ENCODE measurements at regions not wholly inside any gene's neighbourhood (a gene's known extent, or its start where the extent isn't known, plus 50 kb on each side); places are given as distances from the start of the nearest gene placed in this dataset.

DNA sequence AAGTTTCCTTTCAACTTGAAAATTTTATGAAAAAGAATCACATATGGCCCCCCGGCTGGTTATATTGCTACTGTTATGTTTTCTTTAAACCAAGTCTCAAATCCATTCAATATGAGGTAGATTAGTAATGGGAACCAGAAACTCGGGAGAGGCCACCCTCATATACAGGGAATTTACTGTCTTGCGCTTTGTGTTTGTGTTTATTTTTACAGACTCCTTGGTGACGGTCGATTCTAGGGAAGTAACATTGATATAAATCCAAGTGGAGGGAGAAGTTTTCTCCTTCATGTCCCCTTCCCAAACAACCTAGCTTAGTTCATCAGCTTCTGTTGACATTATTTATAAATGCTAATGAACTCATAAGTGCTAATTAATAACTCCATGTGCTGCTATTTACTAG, 163.5 kb upstream of the LMO4 start:
- no peak overlapping the region for H3K27ac Mint-ChIP-seq
- H3K27me3 Mint-ChIP-seq: peaks cover 22 to 50% of the 10 kb centered on the region in 2 donors
- no peaks in the 10 kb centered on the region for H3K4me1 Mint-ChIP-seq (ENCODE audit: low read depth in 2 of 2)
- DNase-seq: no peak
- no peaks in the 10 kb centered on the region for H3K36me3 Mint-ChIP-seq (ENCODE audit: insufficient read depth)
- no peaks in the 10 kb centered on the region for H3K9me3 Mint-ChIP-seq
- no peak overlapping the region for H3K4me3 Mint-ChIP-seq
- ATAC-seq (replicated peaks): no peak

DNA sequence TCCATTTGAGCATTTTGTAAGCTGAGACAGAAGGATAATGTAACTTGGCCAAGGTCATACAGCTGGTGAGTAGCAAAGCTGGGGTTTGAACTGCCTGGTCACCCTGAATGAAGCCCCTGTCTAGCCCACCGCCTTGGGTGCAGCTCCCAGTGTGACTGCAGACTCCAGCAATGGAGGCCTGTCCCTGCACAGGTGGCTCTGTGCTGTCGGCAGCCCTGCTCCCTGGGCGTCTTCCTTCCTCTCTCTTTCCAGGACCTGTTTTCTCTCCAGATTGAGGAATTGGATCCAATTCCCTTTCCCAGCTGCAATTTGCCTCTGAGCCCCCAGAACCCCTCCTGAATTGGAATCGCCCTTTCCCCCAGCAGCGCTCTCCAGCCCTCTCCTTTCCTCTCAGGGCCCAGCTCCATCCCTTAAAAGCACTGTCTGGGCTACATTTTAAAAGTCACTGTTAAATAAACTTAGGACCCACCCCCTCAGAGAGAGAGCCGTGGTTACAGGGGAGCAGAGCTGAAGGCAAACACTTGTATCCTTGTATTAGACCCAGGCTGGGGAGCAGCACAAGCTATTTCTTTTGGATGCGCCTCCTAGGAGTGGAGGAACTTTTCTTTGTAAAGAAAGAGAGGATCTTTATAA, 161.4 kb upstream of the LMO4 start:
- no peaks in the 10 kb centered on the region for H3K36me3 Mint-ChIP-seq (ENCODE audit: insufficient read depth)
- peaks cover 35 to 65% of the 10 kb centered on the region in 2 donors for H3K27me3 Mint-ChIP-seq
- H3K4me3 Mint-ChIP-seq: no peak overlapping the region
- DNase-seq (no peak), ATAC-seq (replicated peaks) (no peak)
- H3K9me3 Mint-ChIP-seq: no peaks in the 10 kb centered on the region
- no peak overlapping the region for H3K27ac Mint-ChIP-seq
- H3K4me1 Mint-ChIP-seq (ENCODE audit: low read depth in 2 of 2): no peaks in the 10 kb centered on the region

DNA sequence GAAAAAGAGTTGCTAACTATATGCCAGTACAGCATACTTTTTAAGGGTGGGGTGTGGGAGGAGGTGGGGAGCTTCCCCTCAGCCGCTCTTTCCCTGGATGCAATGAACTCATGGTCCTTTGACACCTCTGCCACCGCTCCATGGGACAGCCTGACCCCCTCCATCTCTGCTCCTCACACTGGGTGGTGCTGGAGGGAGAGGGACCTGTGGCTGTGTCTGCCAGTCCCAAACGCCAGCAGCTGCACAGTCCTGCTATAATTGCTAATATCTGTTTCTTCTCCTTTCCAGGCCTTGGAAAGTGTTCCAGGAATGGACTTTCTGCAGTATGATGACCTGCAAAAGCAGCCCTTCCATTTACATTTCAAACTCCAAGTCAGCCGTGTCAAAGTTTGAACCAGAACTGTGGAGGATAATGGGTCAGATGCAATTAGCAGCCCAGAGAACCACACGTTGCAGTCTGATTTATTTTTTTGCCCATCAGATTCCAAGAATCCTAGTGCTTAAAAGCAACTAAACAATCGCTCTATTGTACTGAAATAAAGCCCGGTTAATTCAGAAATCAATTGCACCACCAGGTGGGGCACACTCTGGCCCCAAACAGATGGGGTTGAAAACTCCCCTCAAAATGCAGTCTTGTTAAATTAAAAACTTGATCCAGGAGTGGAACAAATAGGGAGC, 160.7 kb upstream of the LMO4 start:
- Mint-ChIP-seq H3K36me3 (ENCODE audit: insufficient read depth) (no peaks in the 10 kb centered on the region), H3K4me3 (no peak overlapping the region), H3K27ac (no peak overlapping the region), H3K9me3 (no peaks in the 10 kb centered on the region), H3K4me1 (ENCODE audit: low read depth in 2 of 2) (no peaks in the 10 kb centered on the region), H3K27me3 (peaks cover 42 to 65% of the 10 kb centered on the region in 2 donors)
- DNase-seq (no peak), ATAC-seq (replicated peaks) (no peak)

DNA sequence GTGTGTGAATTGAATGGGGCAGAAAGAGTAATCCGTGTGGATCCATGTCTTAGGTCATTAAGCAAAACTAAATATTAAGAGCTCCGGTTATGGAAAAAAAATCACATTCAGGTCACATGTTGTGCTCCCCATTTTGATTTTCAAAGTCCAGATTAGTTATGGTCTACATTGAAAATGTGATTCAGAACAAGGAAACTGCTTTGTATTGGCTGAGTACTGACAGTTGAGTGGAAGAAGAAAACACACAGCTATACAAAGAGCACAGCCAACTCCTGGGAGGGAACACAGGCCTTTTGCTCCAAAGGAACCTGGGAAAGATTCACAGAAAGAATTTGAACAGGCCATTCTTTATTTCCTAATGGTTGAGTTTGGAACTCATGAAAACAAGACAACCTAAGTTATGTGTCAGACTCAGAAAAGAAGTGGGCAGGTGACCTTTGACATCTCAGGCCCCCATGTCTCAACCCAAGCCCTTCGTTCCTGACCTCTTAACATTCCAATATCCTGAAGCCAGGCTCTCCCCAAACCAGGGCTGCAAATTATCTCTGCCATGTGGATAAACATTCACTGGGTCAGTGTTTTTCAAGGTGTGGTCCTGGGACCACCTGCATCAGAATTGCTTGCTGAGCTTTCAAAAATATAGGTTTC, 159.3 kb upstream of the LMO4 start:
- Mint-ChIP-seq H3K9me3 (no peaks in the 10 kb centered on the region), H3K4me3 (no peak overlapping the region), H3K4me1 (ENCODE audit: low read depth in 2 of 2) (no peaks in the 10 kb centered on the region), H3K36me3 (ENCODE audit: insufficient read depth) (no peaks in the 10 kb centered on the region), H3K27me3 (peaks cover 51 to 70% of the 10 kb centered on the region in 2 donors), H3K27ac (no peak overlapping the region)
- ATAC-seq (replicated peaks): no peak
- no peak for DNase-seq

DNA sequence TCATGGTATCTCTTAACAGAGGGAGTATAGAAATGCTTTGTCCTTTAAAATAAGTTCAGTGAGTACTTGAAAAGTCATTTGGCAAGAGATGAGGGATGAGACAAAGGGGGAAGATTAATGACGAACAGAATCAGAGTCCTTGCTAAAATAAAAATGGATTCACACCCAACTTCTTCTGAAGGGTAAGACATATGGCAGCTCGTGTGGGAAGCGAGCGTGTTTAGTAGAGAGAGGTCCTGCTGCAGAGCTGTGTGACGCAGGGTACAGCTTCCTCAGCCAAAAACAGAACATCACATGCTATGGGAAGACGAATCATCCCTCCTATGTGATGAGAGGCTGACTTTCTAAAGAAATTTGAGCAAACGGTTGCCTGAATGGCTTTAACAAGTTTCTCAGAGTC, 158.5 kb upstream of the LMO4 start:
- Mint-ChIP-seq H3K27me3 (peaks cover 58 to 76% of the 10 kb centered on the region in 2 donors), H3K36me3 (ENCODE audit: insufficient read depth) (no peaks in the 10 kb centered on the region), H3K4me1 (ENCODE audit: low read depth in 2 of 2) (no peaks in the 10 kb centered on the region), H3K27ac (no peak overlapping the region), H3K9me3 (no peaks in the 10 kb centered on the region), H3K4me3 (no peak overlapping the region)
- DNase-seq (no peak), ATAC-seq (replicated peaks) (no peak)

DNA sequence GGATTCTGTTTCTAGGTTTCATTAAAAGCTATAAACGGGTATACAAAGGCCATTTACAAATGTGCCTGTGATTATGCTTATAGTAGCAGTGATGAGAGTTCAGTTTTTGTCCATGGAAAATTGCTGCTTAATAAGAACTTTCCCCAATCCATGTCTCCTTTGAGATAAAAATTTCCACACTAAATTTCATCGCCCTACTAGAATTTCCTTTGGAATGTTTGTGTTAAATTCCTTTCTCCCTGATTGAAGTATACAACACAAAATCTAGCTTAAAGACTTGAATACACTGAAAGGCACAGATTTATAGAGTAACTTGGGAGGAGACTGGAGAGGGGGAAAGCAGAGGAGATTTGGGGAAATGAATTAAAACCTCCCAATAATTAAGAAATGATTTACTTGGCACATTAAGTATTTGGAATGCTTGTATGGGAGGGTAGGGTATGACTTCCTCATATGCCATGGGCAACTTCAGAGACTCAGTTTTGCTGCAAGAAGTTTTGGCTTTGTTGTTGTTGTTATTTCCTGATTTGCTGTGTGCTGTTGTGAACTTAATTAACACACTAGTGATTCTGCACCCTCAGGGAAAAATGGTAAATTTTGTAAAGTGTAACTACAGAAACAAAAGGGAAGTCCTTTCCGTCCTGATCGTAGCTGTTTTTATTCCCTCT, 157.6 kb upstream of the LMO4 start:
- Mint-ChIP-seq H3K4me3 (no peak overlapping the region), H3K4me1 (ENCODE audit: low read depth in 2 of 2) (no peaks in the 10 kb centered on the region), H3K9me3 (no peaks in the 10 kb centered on the region), H3K27ac (no peak overlapping the region), H3K36me3 (ENCODE audit: insufficient read depth) (no peaks in the 10 kb centered on the region), H3K27me3 (peaks cover 52 to 76% of the 10 kb centered on the region in 2 donors)
- DNase-seq (no peak), ATAC-seq (replicated peaks) (no peak)

DNA sequence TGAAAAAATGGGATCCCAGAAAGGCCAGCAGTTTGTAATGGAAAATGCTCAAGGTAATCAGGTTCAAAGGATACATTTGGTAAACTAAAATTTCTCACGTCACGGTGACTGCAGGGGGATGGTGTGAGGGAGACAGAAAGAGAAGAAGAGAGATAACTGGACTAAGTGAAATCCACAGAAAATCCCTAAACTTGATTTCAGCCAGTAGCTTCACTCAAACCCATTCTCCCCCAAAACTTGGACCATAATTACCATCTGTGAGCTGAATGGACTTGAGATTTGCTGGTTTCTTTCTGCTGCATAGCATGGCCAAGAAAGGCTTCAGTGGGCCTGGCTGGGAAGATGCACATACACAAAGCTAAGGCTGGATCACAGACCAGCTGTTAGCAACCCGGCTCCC, 155.4 kb upstream of the LMO4 start:
- DNase-seq: no peak
- no peak for ATAC-seq (replicated peaks)
- Mint-ChIP-seq H3K9me3 (no peaks in the 10 kb centered on the region), H3K27me3 (peaks cover 55 to 76% of the 10 kb centered on the region in 2 donors), H3K36me3 (ENCODE audit: insufficient read depth) (no peaks in the 10 kb centered on the region), H3K4me3 (no peak overlapping the region), H3K27ac (no peak overlapping the region), H3K4me1 (ENCODE audit: low read depth in 2 of 2) (no peaks in the 10 kb centered on the region)

DNA sequence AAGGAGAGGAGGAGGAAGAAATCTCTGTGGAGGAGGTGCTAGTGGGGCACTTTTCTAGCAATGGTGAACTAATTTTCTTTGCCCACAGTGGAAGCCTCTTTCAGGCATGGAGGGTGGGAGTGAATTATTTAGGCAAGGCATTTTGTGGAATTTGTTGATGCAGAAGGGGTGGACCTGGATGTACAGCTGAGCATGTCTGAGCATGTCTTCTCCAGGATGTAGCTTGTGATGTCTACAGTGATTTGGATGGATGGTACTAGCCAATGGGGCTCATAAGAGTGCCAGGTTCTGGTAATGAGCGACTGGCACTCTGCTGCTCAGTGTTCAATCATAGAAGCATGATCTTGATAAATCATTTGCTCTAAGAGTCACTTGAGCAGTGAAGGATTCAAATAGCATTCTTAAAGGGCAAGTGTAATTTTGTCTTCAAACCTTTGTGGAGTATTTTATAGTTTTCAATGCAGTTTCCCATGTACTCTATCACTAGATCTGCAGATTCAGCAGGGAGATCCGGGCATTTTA, 153.9 kb upstream of the LMO4 start:
- no peaks in the 10 kb centered on the region for H3K4me1 Mint-ChIP-seq (ENCODE audit: low read depth in 2 of 2)
- no peak for ATAC-seq (replicated peaks)
- H3K27me3 Mint-ChIP-seq: peaks cover 56 to 74% of the 10 kb centered on the region in 2 donors
- H3K27ac Mint-ChIP-seq: no peak overlapping the region
- no peaks in the 10 kb centered on the region for H3K36me3 Mint-ChIP-seq (ENCODE audit: insufficient read depth)
- H3K4me3 Mint-ChIP-seq: no peak overlapping the region
- DNase-seq: no peak
- no peaks in the 10 kb centered on the region for H3K9me3 Mint-ChIP-seq

DNA sequence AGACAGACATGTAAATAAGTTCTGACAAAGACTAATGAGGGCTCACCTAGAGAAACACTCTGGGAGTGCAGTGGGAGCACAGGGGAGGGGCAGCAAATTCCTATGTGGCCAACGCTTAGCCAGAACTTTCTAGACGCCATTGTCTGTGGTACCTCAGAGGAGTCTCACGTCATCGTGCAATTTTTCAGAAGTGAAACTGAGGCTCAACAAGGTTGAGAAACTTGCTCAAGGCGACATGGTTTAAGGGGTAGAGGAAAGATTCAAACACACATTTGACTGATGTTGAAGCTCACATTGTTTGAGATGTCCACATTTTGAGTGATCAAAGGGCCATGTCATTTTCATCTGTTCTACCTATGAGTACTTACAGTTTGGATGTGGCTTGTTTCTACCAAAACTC, 152.6 kb upstream of the LMO4 start:
- Mint-ChIP-seq H3K4me1 (ENCODE audit: low read depth in 2 of 2) (no peaks in the 10 kb centered on the region), H3K36me3 (ENCODE audit: insufficient read depth) (no peaks in the 10 kb centered on the region), H3K27ac (no peak overlapping the region), H3K27me3 (peaks cover 50 to 61% of the 10 kb centered on the region in 2 donors), H3K4me3 (no peak overlapping the region), H3K9me3 (no peaks in the 10 kb centered on the region)
- DNase-seq (no peak), ATAC-seq (replicated peaks) (no peak)

DNA sequence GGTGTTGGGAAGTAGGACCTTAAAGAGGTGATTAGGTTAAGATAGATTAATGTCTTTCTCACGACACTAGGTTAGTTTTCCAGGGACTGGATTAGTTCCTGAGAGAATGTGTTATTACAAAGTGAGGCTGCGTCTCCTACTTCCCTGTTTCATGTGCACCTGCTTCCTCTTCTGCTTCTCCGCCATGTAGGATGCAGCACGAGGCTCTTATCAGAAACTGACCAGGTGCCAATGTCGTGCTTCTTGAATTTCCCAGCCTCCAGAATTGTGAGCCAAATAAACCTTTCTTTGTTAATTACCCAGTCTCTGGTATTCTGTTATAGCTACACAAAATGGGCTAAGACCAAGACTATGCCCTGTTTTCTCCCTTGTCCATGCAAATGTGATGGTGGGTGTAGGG, 152.2 kb upstream of the LMO4 start:
- no peak overlapping the region for H3K27ac Mint-ChIP-seq
- no peaks in the 10 kb centered on the region for H3K9me3 Mint-ChIP-seq
- no peak for DNase-seq
- H3K4me3 Mint-ChIP-seq: no peak overlapping the region
- no peak for ATAC-seq (replicated peaks)
- peaks cover 46 to 57% of the 10 kb centered on the region in 2 donors for H3K27me3 Mint-ChIP-seq
- H3K36me3 Mint-ChIP-seq (ENCODE audit: insufficient read depth): no peaks in the 10 kb centered on the region
- H3K4me1 Mint-ChIP-seq (ENCODE audit: low read depth in 2 of 2): no peaks in the 10 kb centered on the region

DNA sequence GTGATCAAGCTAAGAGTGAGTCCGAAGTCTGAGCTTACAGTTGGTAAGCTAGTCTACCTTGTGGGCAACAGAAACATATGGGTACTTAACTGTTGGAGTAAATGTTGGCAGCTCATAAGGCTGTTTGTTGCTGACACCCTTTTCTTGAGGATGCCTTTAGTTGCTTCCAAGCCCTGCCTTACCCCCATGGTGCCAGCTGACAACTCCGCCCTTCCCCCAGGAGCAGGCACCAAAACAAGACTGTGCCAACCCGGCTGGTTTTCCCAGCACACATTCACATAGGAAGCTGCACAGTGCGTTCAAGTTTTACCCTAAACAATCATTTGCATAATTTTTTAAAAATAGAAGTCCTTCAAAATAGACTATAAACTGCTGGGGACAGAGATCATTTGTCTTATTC, 150.2 kb upstream of the LMO4 start:
- Mint-ChIP-seq H3K4me3 (no peak overlapping the region), H3K36me3 (ENCODE audit: insufficient read depth) (no peaks in the 10 kb centered on the region), H3K27ac (no peak overlapping the region), H3K4me1 (ENCODE audit: low read depth in 2 of 2) (no peaks in the 10 kb centered on the region), H3K27me3 (peaks cover 44 to 53% of the 10 kb centered on the region in 2 donors), H3K9me3 (no peaks in the 10 kb centered on the region)
- no peak for DNase-seq
- no peak for ATAC-seq (replicated peaks)

DNA sequence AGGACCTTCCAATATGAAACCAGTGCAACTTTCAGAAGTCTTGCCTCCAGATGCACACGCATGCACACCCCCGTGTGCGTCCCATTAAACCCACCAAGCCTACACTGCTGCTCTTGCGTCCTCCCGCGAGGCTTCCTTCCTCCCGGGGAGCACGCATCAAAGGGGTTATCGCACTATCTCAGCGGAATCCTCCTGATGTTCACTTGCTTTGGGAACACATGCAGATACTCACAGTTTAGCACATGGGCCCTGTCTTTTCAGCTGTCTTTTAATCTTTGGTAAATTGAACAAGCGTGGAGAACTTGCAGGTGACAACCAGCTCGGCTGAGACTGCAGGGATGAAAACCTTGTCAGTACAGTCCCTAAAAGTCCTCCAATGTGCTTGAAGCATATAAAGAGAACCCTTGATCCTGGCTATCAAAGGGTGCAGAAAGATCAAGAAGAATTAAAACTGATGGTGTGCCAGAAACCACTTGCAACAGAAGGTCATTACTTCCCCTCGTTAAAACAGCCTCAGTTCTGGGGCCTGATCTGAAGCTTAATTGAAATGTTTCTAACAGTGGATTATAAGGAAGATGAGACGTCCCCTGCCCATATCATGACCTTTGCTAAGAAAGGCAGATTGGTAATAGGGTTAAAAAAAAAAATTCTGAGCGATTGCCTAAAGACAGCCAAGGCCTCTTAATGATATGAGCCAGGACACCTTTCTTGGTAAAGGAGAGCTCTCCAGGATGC, 149.4 kb upstream of the LMO4 start:
- Mint-ChIP-seq H3K4me3 (no peak overlapping the region), H3K27ac (no peak overlapping the region), H3K9me3 (no peaks in the 10 kb centered on the region), H3K36me3 (ENCODE audit: insufficient read depth) (no peaks in the 10 kb centered on the region), H3K4me1 (ENCODE audit: low read depth in 2 of 2) (no peaks in the 10 kb centered on the region), H3K27me3 (peaks cover 44 to 45% of the 10 kb centered on the region in 2 donors)
- DNase-seq: no peak
- no peak for ATAC-seq (replicated peaks)

DNA sequence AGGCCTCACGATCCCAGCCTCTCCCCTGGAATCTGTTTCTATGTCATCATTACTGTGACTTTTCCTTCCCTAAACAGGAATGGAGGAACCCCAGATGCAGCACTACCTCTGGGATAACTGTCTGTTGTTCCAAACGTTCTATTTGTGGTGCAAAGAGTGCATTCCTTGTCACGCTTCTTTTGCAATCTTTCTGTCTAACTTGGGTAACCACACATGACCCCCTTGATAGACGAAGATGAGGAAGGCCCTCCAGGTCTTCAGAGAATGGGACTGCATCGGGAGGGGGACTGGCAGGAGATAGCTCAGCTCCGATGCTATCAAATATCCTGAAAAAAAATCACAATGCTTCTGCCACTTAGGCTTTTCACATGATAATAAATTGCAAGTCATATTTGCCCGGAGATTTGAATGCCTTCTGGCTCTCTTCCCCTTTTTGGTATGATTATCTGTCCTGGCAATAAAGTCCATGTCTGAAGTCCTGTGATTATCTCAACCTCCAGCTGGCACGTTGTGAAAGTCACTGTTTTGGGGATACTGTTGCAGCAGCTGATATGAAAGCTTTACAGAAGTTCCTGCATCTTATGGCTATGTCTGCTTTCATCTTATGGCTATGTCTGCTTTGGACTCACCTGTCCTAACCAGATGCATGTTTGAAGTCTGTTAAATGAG, 148.7 kb upstream of the LMO4 start:
- H3K27me3 Mint-ChIP-seq: peaks cover 39 to 42% of the 10 kb centered on the region in 2 donors
- H3K4me1 Mint-ChIP-seq (ENCODE audit: low read depth in 2 of 2): no peaks in the 10 kb centered on the region
- ATAC-seq (replicated peaks): no peak

More for the DNA sequence above, 148.7 kb upstream of the LMO4 start:
- no peaks in the 10 kb centered on the region for H3K36me3 Mint-ChIP-seq (ENCODE audit: insufficient read depth)
- no peak for DNase-seq
- no peaks in the 10 kb centered on the region for H3K9me3 Mint-ChIP-seq
- no peak overlapping the region for H3K4me3 Mint-ChIP-seq
- no peak overlapping the region for H3K27ac Mint-ChIP-seq

All from effector memory CD8-positive, alpha-beta T cell (primary cell).